PC-9 (cell line): ENCODE measurements at regions not wholly inside any gene's neighbourhood (a gene's known extent, or its start where the extent isn't known, plus 50 kb on each side); places are given as distances from the start of the nearest gene placed in this dataset.

Source experiments
- EZH2 ChIP-seq: fragments of 200-600 bp; sonication (generic); IDR thresholded peaks from 2 replicates; pipeline ENCODE4 v1.8.0; 2017; ENCODE audit warnings: antibody characterized with exemption, low read depth
- TF ChIP-seq, protein P1 (sequence below): fragments of 200-600 bp; sonication (generic); conservative IDR thresholded peaks from 2 replicates; pipeline ENCODE4 v1.6.1; 2017; ENCODE audit warnings: mixed run types, antibody characterized with exemption, mild to moderate bottlenecking, moderate library complexity

DNA sequence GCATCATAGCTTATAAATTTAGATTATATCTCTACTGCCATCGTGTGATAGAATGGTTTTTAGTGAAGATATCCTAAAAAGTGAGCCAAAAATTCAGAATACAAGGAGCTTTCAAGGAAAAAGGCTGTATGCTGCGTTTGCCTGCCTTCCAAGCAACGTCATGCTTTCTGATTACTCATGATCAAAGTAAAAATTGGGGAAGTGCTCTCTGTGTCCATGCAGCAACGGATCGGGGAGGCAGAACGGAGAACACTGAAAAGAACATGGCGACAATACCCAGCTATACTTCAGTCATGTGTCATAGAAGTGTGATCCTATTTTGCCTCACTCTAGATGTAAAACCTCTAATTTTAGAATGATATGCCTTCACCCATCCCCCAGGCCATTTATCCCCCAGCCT is 185.7 kb downstream of the SUCLG1 start:
- no peak for TF ChIP-seq EZH2
- TF ChIP-seq, protein P1, sequence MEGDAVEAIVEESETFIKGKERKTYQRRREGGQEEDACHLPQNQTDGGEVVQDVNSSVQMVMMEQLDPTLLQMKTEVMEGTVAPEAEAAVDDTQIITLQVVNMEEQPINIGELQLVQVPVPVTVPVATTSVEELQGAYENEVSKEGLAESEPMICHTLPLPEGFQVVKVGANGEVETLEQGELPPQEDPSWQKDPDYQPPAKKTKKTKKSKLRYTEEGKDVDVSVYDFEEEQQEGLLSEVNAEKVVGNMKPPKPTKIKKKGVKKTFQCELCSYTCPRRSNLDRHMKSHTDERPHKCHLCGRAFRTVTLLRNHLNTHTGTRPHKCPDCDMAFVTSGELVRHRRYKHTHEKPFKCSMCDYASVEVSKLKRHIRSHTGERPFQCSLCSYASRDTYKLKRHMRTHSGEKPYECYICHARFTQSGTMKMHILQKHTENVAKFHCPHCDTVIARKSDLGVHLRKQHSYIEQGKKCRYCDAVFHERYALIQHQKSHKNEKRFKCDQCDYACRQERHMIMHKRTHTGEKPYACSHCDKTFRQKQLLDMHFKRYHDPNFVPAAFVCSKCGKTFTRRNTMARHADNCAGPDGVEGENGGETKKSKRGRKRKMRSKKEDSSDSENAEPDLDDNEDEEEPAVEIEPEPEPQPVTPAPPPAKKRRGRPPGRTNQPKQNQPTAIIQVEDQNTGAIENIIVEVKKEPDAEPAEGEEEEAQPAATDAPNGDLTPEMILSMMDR = no peak
